HG03558 (cell line): ENCODE measurements at regions not wholly inside any gene's neighbourhood (a gene's known extent, or its start where the extent isn't known, plus 50 kb on each side); places are given as distances from the start of the nearest gene placed in this dataset.
"Not testable (repeated sequence)": the region's sequence is repeated elsewhere in the genome, so short reads cannot be mapped to it uniquely, and the experiment has no call there.

Source experiments
- ATAC-seq: cut with Tn5 transposase; IDR thresholded peaks from one replicate; pipeline ENCODE4 v1.9.1; 2021; ENCODE audit warnings: moderate number of reproducible peaks; ENCODE audit not compliant: unreplicated experiment; ENCODE audit errors: extremely low read depth

DNA sequence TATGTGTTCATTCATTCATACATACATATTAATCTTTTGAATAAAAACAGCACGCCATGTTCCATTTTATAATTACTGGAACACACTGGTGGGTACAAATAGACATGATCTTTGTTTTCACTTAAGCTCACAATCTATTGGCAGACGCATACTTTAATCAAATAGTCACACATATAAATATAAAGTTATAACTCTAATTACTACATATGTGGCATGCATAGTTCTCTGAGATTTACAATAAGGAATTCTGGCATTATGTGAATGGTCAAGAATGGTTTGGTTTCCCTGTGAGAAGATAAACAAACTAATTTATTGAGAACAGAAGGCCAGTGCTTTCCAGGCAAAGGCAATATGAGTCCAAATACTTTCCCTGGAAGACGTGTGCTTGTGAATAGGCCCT is 576.2 kb downstream of the CDH8 start:
- no peak for ATAC-seq

DNA sequence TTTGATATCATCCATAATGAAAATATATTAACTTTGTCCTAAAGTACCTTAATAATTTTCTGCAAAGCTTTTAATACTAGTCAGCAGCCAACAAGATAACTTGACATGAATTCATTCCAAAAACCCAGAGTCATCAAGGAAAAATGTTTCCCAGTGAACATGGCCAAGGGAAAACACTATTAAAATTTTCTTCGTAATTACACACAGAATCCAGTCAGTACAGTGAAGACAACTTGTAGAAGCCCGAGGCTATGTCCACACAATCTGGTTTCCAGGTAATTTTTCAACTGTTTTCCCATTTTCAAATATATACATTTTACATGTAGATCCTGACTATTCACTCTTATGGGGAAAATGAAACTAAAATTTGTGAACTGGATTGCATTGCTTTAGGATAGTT is 600.9 kb downstream of the CDH8 start:
- ATAC-seq: no peak

DNA sequence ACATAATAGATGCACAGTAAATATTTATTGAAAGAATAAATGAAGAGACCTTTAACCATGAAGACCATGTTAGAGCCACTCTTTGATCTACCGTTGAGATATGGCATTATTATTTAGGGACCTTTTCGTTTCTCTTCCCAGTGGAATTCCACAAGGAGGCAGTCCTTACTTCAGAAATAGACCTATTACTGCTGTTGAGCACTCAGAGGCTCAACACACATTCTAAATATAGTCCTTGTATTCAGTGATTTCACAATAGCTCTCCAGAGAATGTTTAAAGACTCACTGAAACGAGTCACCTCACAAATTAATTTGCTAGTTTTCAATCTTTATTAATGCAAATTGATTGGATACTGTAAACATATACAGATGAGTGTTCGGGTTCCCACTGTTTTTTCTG is 603.8 kb downstream of the CDH8 start:
- no peak for ATAC-seq

DNA sequence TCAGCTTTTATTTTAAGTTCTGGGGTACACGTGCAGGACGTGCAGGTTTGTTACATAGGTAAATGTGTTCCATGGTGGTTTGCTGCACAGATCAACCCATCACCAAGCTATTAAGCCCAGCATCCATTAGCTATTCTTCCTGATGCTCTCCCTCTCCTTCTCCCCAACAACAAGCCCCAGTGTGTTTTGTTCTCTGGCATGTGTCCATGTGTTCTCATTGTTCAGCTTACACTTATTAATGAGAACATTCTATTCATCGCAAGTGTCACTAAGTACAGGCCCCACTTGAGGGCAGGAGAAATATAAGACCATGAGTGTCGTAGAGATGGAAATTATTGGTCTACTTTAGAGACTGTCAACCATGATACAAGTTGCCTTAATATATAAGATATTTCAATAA is 615.1 kb downstream of the CDH8 start:
- ATAC-seq: no peak

DNA sequence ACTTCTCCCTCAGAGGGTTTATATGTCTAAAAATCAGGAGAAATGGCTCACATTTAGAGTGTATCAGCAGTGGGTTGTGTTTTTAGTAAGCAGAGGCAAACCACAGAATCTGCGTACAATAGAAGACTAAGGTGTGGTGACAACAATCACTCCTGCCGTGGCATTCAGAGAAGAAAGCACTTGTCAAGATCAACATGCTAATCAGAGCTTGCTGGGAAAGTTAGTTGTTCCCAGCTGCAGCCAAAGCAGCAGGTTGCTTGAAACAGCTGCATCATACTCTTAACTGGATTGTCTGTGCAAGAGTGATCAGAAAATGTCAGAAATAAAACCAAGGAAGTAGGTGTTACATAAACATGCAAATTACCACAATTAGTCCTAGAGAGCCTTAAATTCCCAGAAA is 616.4 kb downstream of the CDH8 start:
- ATAC-seq: no peak

DNA sequence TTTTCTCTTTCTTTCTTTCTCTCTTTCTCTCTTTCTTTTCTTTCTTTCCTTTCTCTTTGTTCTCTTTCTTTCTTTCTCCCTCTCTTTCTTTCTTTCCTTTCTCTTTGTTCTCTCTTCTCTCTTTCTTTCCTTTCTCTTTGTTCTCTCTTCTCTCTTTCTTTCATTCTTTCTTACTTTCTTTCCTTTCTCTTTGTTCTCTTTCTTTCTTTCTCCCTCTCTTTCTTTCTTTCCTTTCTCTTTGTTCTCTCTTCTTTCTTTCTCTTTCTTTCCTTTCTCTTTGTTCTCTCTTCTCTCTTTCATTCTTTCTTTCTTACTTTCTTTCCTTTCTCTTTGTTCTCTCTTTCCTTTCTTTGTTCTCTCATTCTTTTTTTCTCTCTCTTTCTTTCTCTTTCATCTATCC is 617.4 kb downstream of the CDH8 start:
- not testable (repeated sequence) for ATAC-seq

DNA sequence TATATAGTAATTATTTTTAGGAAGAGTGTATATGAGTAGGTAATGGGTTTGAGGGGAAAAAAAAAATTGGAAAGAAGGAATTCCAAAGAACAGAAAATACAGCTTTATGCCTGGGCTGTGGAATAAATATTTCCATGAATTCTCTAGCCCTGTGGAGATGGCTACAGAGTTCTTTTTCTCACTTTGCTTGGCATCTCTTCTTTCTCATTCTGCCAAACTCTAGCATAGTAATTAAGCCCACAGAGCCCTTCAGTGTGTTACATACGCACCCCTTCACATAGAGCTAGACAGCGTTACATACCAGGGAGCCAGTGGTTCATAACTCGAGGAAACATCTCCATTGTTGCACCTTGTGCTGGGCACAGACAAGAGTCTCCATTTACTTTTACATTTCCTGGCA is 621.1 kb downstream of the CDH8 start:
- no peak for ATAC-seq

DNA sequence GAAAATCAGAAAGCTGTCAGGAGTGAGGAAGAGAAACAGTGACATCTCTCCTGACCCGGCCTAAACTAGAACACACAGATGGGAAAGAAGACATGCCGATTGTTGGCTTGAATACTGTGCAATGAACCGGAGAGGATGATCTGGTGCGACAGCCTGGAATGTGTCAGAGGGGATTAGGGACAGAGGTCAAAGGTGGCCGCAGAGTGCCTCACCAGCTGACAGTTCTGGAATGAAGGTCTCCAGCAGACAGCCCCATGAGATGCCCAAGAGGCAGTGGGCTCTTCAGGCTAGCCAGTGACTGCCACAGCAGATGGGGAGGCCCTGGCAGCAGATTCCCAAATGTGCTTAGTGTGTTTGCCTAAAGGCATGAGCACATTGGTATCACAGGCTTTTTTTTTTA is 623.2 kb downstream of the CDH8 start:
- no peak for ATAC-seq

DNA sequence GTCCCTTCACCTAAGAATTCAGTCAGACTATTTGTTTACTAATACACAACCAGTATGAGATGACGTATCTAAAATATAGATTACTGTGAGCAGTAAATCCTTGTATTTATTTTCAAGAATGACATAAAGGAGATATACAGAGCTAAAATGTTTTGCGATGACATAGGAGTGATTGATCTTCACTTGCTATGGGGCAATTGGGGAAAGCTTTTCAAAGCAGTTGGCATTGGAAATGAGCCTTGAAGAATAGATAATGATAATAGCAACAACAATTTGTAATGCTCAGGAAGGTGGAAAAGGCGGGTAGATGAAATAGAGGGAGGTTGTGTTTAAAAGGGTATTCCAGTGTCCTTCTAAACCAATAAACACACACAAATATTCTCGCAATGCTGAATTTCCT is 623.7 kb downstream of the CDH8 start:
- ATAC-seq: no peak

DNA sequence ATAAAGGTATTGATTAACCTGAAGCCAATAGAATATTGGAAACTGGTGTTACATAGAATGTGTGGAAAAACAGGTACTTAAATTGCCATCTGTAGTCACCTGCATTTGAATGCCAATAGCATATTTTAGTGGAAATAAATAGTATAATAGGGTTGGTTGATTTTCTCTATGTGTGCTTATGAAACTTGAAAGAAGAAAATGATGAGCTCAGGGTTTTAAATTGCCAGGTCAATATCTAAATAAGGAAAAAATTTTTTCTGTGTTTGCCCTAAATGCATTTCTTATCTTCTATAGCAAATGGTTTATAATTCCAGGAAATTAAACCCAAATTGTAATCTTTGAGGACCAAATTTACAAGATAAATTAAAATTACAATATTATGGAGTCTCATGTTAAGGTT is 626.6 kb downstream of the CDH8 start:
- no peak for ATAC-seq

DNA sequence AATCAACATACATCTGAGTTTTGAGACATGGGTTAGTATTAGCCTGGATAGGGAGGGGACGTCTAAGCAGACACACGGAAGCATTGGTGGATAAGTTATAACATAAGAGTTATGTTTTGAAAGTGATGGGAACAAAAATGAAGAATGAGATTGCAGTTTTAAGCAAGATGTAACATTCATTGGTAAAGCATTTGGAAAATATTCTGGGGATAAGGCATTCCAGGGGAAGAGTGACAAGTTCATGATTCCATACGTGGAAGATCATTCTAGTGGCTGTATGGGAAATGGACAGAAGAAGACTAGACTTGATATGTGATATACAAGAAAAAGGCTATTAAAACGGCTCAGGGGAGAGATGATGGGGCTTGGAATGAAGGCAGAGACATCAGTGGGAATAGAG is 632.9 kb downstream of the CDH8 start:
- no peak for ATAC-seq

DNA sequence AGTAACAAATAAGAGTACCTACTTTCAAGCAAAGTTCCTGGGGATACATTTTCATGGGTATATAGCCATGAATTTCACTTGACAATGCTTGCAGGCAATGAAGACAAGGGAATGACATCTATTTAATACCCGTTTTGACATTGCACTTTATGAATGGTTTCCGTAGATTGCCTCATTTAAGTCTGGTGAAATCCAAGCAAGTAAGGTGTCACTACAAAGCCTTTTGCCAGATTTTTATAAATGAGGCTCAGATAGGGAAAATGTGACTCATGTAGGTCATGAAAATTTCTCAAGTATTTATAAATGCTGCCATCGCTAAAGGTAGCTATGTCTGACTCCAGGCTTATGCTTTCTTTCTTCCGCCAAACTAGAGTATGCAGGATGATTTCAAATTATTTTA is 644.3 kb downstream of the CDH8 start:
- no peak for ATAC-seq

DNA sequence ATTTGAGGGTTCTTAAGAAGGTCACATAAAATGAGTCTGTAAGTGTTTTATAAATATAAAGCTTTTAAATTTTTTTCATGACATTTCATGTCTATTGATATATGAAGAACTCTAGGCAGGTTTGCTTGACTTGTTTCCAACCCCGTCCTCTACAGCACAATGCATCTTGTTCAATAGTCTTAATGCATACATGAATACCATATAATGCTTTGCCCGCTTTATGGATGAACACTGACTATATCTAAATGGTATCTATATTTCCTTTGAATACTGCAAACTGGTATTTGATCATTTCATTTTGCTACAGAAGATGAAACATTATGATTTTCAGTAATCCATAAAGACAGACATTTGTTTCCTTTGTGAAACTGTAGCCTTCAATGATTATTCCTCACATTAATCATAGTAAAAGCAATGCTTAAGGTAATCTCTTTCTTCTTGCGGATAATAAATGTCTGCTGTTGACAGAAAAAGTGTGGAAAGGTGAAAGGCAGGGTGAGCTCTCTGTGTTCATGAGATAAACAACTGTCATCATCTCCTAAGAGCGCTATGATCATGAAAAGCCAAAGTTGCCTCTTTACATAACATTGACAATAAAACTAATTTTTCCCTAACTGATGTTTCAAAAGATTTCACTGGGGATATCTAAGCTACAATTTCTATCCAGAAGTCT is 645.1 kb downstream of the CDH8 start:
- no peak for ATAC-seq

DNA sequence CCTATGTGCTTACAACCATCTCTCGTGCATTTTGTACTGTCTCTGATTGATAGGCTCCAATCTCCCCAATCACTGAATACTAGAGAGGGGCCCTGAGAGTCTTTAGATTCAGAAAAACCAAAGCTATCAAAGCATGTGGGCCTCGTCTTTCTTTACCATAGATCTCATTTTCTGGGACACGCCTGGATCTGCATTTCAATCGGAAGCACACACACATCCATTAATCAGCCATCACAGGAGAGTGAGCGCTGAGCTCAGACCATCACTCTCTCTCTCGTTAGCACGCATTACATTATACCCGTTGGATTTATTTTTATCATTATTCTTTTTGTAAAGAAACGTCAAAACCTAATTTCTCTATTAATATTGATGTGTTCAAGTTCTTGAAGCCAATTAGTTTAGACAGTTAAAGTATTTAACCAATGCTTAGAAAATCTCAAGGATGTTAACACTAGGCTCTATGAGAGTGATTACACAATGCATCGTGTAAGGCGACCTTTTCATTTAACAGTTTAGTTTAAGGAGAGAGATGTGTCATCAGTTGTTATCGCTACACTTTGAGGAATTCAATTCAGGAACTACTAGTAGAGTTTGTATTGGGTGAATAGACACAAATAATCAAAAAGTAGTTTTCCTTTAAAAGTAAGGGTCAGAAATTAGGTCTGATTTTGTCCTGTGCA is 650.7 kb downstream of the CDH8 start:
- ATAC-seq: no peak

DNA sequence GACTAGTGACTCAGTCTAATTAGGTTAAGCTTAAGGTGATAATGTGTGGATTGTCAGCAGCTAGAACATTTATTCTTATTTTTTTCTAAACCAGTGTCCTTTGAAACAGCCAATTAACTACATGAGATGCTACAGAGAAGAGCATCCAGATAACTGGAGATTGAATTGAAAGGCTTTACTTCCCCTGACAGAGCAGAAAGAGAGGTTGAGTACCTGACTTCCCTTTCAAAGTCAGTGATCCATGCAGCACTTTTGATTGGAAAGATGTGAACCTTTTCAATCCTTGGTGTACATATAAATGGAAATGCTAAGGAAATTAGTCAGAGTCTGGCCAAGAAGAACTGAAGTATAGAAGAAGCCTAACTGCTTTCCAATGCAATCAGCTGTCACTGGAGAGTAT is 653.8 kb downstream of the CDH8 start:
- ATAC-seq: no peak

DNA sequence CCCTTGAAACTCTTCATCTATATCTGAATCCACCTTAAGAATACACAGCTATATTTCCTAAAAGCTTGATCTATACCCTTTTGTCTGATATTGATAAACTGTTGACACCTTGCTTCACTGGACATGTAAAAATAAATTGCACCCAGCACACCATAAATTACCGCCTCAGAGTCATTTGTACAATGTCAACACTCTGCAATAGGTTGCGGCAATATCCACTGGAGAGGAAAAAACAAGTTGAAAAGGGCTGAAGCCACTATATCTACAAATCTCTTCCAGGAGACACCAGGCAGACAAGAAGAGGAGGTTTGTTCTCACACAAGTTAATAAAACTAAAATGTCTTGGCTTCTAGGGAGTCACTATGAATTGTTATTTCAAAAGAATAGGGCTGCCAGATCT is 656.9 kb downstream of the CDH8 start:
- ATAC-seq: no peak

DNA sequence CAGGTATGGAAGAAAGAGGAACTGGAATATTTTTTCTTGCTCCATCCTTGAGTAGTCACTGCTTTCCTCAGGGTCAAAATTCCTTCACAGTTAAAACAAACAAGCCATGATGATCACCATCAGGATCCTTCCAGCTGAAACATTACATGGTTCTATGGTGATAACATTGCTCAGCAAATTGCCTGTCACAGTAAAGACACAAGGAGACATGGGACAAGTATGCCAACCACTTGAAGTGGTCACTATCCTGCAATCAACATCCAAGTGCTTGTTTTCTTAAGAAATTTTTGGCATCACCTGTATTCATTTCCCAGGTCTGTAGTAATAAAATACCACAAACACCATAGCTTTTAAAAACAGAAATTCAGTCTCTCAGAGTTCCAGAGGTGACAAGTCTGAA is 662.2 kb downstream of the CDH8 start:
- ATAC-seq: no peak

DNA sequence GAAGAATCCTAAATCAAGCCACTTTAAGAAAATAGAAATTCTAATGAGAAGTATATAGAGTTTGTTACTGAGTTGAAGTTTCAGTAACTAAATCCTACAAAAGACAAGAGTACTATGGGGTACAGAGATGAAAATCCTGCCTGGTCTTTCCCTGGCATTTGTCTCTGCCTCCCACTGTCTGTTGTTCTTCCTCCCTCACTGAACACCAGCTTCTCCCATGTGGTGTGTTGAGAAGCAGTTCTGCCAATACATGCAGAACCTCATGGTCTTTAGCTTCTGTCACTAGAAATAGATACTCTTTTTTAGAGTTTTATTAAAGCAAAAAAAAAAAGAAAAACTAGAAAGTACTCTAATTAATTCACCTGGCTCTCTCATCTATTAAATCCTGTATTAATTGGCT is 664.4 kb downstream of the CDH8 start:
- ATAC-seq: no peak

DNA sequence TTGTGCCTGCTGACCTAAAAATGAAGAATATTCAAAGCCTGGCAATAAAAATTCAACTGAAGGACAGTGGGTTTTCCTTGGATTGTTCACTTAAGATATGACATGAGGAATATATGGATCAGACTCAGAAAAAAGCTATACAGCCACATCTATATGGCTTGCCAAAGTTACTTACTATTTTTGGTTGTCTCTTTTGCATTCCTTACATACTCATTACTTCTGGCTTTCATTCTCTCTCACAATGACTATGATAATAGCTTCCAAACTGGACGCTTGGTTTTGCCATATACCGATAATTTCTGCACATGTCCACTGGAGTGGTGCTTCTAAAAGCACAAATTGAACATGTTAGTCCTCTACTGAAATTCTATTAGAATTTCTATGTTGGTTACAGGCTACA is 664.9 kb downstream of the CDH8 start:
- ATAC-seq: no peak

DNA sequence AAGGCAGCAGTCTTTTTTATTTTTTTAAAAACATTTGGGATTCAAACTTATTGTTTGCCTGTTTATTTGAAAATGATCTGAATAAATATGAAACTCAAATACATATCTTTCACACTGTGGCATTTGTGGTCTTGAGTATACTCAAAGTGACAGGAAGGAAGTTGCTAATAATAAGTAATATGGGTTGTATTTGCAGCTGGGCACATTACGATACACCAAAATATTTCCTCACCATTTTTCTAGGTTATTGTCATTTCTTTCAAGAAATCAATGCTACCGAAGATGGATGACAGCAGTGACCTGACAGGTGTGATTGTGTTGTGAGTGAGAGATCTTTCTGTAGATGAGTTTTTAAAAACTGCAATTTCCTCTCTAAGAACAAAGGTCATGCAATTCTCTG is 665.7 kb downstream of the CDH8 start:
- no peak for ATAC-seq

DNA sequence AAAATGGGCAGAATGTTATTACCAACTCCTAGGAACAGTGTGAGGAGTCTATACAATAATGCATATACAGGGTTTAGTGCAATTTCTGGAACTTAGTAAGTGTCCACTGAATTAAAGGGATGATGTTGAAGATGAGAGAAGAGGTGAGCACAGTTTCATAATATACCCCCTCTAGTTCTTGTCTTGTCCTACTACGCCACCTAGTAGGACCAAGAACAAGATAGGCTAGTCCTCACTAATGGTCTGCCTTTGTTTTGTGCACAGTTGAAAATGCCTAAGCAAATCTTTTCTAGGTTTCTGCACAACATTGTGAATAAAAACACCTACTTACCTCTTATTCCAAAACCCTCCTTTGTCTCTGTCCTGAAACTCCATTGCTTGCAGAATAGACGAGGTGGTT is 670.2 kb downstream of the CDH8 start:
- ATAC-seq: no peak

DNA sequence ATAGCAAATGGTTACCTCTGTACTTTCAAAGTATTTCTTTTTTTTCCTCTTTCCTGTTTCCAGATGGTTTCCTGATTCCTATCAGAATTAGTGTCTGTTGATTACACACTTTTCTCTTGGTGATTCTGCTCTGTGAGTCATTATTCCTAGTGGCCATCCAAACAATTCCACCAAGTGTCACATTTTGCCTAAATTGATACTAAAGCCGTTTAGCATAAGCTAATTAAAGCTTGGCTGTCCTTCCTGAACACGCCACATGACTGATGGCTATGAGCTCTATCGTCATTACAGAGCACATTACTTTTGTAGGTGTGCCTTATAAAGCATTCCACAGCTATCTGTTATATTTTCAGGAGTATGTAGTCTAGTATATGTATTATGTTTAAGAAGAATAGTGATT is 671.2 kb downstream of the CDH8 start:
- ATAC-seq: no peak
